ENCODE measurements at regions not wholly inside any gene's neighbourhood (a gene's known extent, or its start where the extent isn't known, plus 50 kb on each side); places are given as distances from the start of the nearest gene placed in this dataset.

DNA sequence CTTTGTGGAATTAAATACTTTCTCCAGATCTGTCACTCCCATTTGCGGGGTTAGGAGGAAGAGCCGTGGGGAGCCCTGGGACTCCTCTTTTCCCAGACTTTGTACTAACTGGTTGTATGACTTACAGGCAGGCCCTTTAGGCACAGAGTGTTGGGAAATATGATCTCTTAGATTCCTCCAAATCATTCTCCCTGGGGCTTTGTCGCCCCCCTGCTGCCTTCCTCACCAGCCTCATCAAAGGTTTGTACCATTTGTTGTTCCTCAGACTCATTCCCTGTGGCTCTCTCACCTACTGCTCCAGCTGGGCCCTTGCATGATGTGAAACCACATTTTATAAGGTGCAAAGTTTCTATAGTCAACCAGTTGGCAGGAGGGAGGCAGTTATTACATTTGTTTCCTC lies 56.4 kb downstream of the CRYGS start:
- H3K36me3 ChIP-seq: no peaks in the 10 kb centered on the region
- DNase-seq: no peak
- no peaks in the 10 kb centered on the region for H3K9me3 ChIP-seq (replicated peaks)
- intact Hi-C loops (cut with micrococcal nuclease): no loop called here
- TF ChIP-seq, protein P1, sequence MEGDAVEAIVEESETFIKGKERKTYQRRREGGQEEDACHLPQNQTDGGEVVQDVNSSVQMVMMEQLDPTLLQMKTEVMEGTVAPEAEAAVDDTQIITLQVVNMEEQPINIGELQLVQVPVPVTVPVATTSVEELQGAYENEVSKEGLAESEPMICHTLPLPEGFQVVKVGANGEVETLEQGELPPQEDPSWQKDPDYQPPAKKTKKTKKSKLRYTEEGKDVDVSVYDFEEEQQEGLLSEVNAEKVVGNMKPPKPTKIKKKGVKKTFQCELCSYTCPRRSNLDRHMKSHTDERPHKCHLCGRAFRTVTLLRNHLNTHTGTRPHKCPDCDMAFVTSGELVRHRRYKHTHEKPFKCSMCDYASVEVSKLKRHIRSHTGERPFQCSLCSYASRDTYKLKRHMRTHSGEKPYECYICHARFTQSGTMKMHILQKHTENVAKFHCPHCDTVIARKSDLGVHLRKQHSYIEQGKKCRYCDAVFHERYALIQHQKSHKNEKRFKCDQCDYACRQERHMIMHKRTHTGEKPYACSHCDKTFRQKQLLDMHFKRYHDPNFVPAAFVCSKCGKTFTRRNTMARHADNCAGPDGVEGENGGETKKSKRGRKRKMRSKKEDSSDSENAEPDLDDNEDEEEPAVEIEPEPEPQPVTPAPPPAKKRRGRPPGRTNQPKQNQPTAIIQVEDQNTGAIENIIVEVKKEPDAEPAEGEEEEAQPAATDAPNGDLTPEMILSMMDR (IDR thresholded peaks at IDR 0.05; ENCODE audit: borderline replicate concordance): peak; percentile 51
- H3K27me3 ChIP-seq (ENCODE audit: low read depth): no peaks in the 10 kb centered on the region
- no peak overlapping the region for H3K4me3 ChIP-seq
- H3K27ac ChIP-seq (replicated peaks): no peak overlapping the region
- no peaks in the 10 kb centered on the region for H3K4me1 ChIP-seq

DNA sequence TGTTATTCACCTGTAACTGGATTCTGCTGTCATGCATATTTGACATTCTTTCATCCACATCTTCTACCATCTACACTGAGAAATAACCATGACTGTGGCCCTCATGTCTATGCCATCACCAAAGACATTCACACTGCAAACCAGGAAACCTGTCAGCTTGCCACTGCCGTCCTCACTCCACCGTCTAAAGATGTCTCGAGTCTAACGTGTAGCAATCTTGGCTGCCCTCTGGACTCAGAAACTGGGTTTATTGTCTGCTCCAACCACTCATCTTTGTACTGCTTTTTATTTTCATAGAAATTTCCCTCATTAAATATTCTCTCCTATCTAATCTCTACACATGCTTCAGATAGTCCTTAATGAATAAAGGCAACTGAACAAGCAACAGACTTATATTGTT lies 57.1 kb downstream of the CRYGS start:
- intact Hi-C loops (cut with micrococcal nuclease): no loop called here
- no peak for DNase-seq
- Histone ChIP-seq H3K4me3 (no peak overlapping the region), H3K27ac (replicated peaks) (no peak overlapping the region), H3K9me3 (replicated peaks) (no peaks in the 10 kb centered on the region), H3K27me3 (ENCODE audit: low read depth) (no peaks in the 10 kb centered on the region), H3K36me3 (no peaks in the 10 kb centered on the region), H3K4me1 (no peaks in the 10 kb centered on the region)
- TF ChIP-seq, protein P1 (IDR thresholded peaks at IDR 0.05; ENCODE audit: borderline replicate concordance): no peak

DNA sequence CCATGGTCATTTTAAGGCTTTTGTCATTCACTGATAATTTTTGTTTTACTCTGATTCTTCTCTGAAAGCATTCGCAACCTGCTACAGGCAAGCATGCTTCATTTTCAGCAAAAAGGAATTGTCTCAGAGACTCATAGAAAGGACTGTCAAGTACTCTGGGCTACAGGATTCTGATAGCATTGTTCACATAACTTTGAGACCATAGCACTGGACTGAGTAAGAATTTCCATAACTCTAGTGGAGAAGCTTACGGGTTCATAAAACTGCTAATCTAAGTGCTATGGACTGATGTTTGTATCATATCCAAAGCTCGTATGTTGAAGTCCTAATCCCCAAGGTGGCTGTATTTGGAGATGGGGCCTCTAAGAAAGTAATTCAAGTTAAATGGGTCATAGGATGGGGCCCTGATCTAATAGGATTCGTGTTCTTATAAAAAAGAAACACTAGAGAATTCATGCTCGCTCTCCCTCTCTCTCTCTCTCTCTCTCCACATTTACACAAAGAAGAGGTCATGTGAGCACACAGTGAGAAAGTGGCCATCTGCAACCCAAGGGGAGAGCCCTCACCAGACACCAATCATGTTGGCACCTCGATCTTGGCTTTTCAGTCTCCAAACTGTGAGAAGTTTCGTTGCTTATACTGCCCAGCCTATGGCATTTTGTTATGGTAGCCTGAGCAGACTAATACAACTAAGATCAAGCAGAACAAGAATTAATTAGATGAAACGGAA lies 60.4 kb downstream of the CRYGS start:
- H3K27ac ChIP-seq (replicated peaks): no peak overlapping the region
- DNase-seq: no peak
- TF ChIP-seq, protein P1 (IDR thresholded peaks at IDR 0.05; ENCODE audit: borderline replicate concordance): no peak
- no peak overlapping the region for H3K4me3 ChIP-seq
- H3K9me3 ChIP-seq (replicated peaks): no peaks in the 10 kb centered on the region
- H3K4me1 ChIP-seq: no peaks in the 10 kb centered on the region
- H3K36me3 ChIP-seq: no peaks in the 10 kb centered on the region
- intact Hi-C loops (cut with micrococcal nuclease): no loop called here
- H3K27me3 ChIP-seq (ENCODE audit: low read depth): no peaks in the 10 kb centered on the region

DNA sequence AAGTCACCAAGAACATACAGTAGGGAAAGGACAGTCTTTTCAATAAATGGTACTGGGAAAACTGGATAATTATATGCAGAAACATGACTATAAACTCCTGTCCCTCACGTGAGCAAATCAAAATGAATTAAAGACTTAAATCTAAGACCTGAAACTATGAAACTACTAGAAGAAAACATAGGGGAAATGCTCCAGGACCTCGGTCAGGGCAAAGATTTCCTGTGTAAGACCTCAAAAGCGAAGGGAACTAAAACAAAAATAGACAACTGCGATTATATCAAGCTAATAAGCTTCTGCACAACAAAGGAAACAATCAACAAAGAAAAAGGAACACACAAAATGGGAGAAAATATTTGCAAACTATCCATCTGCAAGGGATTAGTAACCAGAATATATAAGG lies 62.7 kb downstream of the CRYGS start:
- Histone ChIP-seq H3K9me3 (replicated peaks) (no peaks in the 10 kb centered on the region), H3K4me1 (no peaks in the 10 kb centered on the region), H3K27me3 (ENCODE audit: low read depth) (no peaks in the 10 kb centered on the region), H3K4me3 (no peak overlapping the region), H3K36me3 (no peaks in the 10 kb centered on the region), H3K27ac (replicated peaks) (no peak overlapping the region)
- intact Hi-C loops (cut with micrococcal nuclease): no loop called here
- TF ChIP-seq, protein P1 (IDR thresholded peaks at IDR 0.05; ENCODE audit: borderline replicate concordance): no peak
- no peak for DNase-seq

DNA sequence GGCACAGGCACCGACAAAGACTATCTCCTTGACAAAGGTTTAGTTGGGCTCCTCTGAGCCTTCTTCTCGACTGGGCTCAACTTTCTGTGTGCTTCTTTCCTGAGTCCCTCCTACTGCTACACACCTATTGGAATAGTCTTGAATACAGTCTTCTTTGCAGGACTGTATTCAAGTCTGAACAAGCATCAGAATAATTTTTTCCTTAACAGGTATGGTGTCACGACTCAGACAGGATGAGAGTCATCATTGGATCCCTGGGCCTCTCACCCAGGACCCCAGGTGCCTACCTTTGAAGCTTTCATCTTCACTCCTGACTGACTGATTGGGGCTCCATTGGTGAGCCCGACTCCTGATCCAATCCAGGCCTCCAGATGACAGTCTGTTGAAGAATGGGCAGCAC lies 66.3 kb downstream of the CRYGS start:
- Histone ChIP-seq H3K36me3 (no peaks in the 10 kb centered on the region), H3K27ac (replicated peaks) (no peak overlapping the region), H3K27me3 (ENCODE audit: low read depth) (no peaks in the 10 kb centered on the region), H3K4me1 (peaks cover 7% of the 10 kb centered on the region), H3K4me3 (no peak overlapping the region), H3K9me3 (replicated peaks) (no peaks in the 10 kb centered on the region)
- TF ChIP-seq, protein P1 (IDR thresholded peaks at IDR 0.05; ENCODE audit: borderline replicate concordance): no peak
- DNase-seq: no peak
- intact Hi-C loops (cut with micrococcal nuclease): no loop called here

Data from left ventricle myocardium inferior (tissue), 1 donor.